ENCODE measurements at regions not wholly inside any gene's neighbourhood (a gene's known extent, or its start where the extent isn't known, plus 50 kb on each side); places are given as distances from the start of the nearest gene placed in this dataset.

- TF ChIP-seq, protein P1, sequence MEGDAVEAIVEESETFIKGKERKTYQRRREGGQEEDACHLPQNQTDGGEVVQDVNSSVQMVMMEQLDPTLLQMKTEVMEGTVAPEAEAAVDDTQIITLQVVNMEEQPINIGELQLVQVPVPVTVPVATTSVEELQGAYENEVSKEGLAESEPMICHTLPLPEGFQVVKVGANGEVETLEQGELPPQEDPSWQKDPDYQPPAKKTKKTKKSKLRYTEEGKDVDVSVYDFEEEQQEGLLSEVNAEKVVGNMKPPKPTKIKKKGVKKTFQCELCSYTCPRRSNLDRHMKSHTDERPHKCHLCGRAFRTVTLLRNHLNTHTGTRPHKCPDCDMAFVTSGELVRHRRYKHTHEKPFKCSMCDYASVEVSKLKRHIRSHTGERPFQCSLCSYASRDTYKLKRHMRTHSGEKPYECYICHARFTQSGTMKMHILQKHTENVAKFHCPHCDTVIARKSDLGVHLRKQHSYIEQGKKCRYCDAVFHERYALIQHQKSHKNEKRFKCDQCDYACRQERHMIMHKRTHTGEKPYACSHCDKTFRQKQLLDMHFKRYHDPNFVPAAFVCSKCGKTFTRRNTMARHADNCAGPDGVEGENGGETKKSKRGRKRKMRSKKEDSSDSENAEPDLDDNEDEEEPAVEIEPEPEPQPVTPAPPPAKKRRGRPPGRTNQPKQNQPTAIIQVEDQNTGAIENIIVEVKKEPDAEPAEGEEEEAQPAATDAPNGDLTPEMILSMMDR (IDR thresholded peaks at IDR 0.05), result no peak
- no peak for TF ChIP-seq POLR2A (IDR thresholded peaks at IDR 0.05)
These were observed 563.6 kb downstream of the SLC4A3 start for GRCh38 chr2:220191031-220191430.
